H1 (cell line): ENCODE measurements at regions not wholly inside any gene's neighbourhood (a gene's known extent, or its start where the extent isn't known, plus 50 kb on each side); places are given as distances from the start of the nearest gene placed in this dataset.

Experiments used
- CBX5 ChIP-seq: fragments of 300-800, 300-1000 bp; sonication (generic); IDR thresholded peaks from 2 replicates; pipeline ENCODE4 v1.7.1; 2016; ENCODE audit warnings: antibody characterized with exemption, low read length, low read depth
- E2F6 ChIP-seq: IDR thresholded peaks from 2 replicates; pipeline ENCODE4 v1.6.1; 2012; ENCODE audit warnings: inconsistent platforms
- EP300 ChIP-seq, 2 experiments: IDR thresholded peaks; 1 replicate in 1 of 2; 2 replicates in 1 of 2; pipeline ENCODE4 v1.6.1; 2011 to 2012; ENCODE audit warnings: low read depth in 2 of 2, low read length in 2 of 2, mild to moderate bottlenecking in 2 of 2, borderline replicate concordance in 1 of 2, inconsistent platforms in 1 of 2, moderate library complexity in 1 of 2
- EZH2 ChIP-seq: fragments of 200-600 bp; sonication (generic); IDR thresholded peaks from 2 replicates; pipeline ENCODE4 v1.7.1; 2012; ENCODE audit warnings: low read depth, mild to moderate bottlenecking, moderate library complexity, low read length, inconsistent platforms; ENCODE audit not compliant: severe bottlenecking
- JUND ChIP-seq: IDR thresholded peaks from 2 replicates; pipeline ENCODE4 v1.6.1; 2011; ENCODE audit warnings: mild to moderate bottlenecking, improper control_type of control experiment, low read length
- RBBP5 ChIP-seq: IDR thresholded peaks from 2 replicates; pipeline ENCODE4 v1.7.1; 2012; ENCODE audit warnings: low read depth, mild to moderate bottlenecking, inconsistent platforms, low read length, moderate library complexity, borderline replicate concordance
- SIX5 ChIP-seq: IDR thresholded peaks from 2 replicates; pipeline ENCODE4 v1.6.1; 2011; ENCODE audit warnings: mild to moderate bottlenecking, low read depth, low read length

GRCh38 chr2:129377078-129377469 is 602.4 kb upstream of the RAB6C start (continued):
- TF ChIP-seq CBX5 (no peak), E2F6 (no peak), EP300 (IDR thresholded peaks at IDR 0.05; ENCODE audit: borderline replicate concordance in 1 of 2, low read depth in 2 of 2, low read length in 2 of 2) (no peak), SIX5 (no peak), EZH2 (no peak), JUND (no peak), RBBP5 (no peak)
